ENCODE measurements at regions not wholly inside any gene's neighbourhood (a gene's known extent, or its start where the extent isn't known, plus 50 kb on each side); places are given as distances from the start of the nearest gene placed in this dataset.

DNA sequence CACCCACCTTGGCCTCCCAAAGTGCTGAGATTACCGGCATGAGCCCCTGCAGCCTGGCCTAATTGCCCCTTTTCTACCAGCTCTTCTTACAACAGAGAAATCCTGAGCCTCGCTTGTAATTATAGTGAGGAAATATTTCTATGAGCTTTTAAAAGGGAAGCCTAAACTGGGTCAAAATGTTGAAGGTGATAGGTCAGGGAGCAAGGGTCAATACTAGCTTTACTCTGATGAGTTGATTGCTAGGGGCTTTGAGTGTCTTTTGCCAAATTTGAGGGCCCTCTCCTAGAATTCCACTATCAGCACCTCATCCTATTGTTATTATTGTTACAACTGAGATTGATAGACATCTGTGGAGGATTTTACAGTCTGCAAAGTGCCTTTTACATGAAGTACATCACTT is 62.4 kb upstream of the PIAS1 start:
- no peak for DNase-seq (ENCODE audit: low spot score)

DNA sequence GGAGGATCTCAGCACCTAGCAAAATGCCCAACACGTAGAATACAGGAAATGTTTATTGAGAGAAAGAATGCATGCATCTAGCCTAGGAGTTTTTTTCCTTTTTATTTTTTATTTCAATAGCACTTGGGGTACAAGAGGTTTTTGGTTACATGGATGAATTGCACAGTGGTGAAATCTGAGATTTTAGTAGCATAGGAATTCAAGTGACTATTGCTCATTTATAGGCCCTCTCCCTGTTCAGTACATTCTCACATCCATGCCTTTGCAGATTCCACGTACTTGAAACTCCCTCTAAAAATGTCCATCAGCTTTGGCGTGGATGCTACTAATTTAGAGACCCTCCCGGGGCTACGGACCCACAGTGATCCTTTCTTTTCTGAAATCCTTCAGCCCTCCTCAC is 61.7 kb upstream of the PIAS1 start:
- no peak for DNase-seq (ENCODE audit: low spot score)

DNA sequence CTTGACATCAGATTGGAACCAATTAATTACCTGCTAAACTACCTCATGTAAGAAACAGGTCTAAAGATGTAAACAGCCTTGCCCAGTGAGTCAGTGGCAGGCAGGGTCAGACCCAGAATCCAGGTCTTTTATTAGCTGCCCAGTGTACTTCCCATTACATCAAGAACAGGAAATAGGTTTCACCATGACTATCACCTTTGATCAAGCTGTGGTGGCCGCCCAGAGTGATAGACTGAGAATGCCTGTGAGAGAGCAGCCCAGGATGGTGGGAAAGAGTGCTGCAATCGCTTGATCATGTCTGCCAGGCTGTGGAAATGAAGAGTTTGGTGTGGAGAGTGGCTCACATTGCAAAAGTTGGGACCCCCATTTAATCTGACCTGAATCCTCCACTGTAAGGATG is 61.3 kb upstream of the PIAS1 start:
- no peak for DNase-seq (ENCODE audit: low spot score)

DNA sequence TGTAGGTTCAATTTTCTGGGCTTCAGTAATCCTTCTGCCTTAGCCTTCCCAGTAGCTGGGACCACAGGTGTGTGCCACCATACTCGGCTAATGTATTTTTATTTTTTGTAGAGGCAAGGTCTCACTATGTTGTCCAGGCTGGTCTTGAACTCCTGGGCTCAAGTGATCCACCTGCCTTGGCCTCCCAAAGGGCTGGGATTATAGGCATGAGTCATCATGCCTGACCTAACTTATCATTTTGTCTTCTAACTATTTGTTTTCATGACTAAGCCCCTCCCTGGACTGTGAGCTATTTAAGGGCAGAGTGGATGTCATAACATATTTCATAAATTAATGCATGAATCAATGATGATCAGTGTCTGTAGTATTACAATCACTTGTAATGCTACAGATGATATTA is 56.1 kb upstream of the PIAS1 start:
- no peak for DNase-seq (ENCODE audit: low spot score)

DNA sequence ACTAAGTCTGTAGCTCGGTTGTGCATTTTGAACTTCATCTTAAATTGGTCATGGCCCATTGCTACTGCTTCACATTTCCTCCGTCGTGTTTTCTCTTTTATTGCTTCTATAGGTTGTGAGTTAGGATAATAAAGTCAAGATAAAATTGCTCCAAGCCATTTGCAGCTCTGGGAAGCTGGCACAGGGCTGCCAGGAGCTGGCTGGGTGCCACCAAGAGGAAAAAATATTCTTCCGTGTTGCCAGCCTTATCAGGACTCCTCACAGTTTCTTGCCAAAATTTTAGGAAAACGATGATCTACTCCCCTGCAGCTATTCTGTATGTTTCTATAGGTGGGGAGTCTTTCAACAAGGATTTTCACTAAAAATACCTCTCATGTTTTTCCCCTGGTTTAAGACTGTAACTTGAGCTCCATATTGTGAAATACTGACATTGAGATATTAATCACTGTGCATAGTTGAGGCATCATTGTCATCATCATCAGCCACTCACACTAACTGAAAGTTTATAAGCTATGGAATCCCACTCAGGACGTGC is 55.4 kb upstream of the PIAS1 start:
- DNase-seq (ENCODE audit: low spot score) = peak; percentile 30

DNA sequence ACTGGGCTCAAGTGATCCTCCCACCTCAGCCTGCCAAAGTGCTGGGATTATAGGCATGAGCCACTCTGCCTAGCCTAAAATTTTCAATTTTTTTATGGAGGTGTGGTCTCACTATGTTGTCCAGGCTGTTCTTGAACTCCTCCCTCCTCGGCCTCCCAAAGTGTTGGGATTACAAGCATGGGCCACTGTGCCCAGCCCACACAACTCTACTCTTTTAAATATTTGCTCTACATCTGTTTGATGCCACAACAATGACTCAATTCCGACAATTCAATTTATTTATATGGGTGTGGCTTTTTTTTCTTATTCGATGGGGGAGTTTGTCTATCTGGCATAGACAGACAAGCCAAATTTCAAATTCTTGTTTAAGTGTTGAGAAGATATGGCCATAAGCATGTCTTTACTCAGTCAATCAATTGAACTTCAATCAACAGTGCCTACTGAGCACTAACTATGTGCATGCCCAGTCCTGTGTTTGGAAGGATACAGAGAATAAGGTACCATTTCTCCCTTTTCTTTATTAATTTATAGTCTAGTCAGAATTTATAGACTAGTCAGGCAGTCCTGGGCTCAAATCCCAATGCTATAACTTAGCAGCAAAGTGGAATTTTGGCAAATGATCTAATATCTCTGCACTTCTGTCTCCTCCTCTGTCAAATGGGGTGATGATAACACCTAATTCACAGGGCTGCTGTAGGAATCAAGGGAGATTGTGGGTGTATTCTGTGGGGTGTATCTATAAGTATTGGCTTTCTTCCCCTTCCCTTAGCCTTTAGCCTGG is 54.6 kb upstream of the PIAS1 start:
- DNase-seq (ENCODE audit: low spot score) = no peak

DNA sequence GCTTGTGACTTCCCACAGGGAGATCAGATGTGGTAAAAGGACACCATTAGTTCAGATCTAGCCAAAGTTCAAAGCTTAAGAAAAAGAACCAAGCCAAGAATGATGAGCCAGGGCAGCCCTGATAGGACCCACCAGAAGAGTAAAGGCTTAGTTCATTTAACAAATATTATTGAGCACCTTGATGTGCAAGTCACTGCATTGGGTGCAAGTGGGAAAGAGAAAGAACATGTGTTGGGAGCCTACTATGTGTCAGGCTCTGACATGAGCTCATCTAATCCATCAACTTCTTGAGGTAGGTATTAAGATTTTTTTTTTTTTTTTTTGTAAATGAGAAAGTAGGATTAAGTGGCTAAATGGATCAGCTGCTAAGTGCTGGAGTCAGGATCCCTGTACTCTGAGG is 53.4 kb upstream of the PIAS1 start:
- DNase-seq (ENCODE audit: low spot score) = no peak

DNA sequence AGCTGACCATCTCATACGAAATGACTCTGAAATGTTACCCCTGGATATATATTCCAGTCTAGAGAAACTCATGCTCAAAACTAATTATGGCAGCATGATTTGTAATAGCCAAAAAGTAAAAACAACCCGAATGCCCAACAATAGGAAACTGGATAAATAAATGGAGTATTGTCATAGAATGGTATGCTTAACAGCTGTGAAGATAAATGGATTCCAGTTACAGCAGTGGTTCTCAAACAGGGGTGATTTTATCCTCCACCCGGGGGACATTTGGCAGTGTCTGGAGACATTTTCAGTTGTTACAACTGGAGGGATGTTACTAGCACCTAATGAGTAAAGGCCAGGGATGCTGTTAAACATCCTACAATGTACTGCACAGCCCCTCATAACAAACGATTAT is 52.3 kb upstream of the PIAS1 start:
- no peak for DNase-seq (ENCODE audit: low spot score)

DNA sequence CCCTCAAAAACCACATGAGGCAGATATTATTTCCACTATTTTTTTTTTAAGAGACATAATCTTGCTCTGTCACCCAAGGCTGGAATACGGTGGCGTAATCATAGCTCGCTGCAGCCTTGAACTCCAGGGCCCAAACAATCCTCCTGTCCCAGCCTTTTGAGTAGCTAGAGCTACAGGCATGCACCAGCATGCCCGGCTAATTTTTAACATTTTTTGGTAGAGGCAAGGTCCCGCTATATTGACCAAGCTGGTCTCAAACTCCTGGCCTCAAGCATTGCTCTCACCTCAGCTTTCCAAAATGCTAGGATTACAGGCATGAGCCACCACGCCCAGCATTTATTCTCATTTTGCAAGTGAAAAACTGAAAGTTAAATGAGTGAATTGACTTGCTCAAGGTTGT is 50.8 kb upstream of the PIAS1 start:
- no peak for DNase-seq (ENCODE audit: low spot score)
